Nephron (organoid): ENCODE measurements at regions not wholly inside any gene's neighbourhood (a gene's known extent, or its start where the extent isn't known, plus 50 kb on each side); places are given as distances from the start of the nearest gene placed in this dataset.

ENCODE experiments used
- H3K27ac Mint-ChIP-seq, 3 experiments: 2 replicates each; pipeline ENCODE4 v1.8.0; 2020; ENCODE audit warnings: mixed read lengths in 3 of 3, mild to moderate bottlenecking in 2 of 3, moderate library complexity in 1 of 3
- H3K27me3 Mint-ChIP-seq: 2 replicates; pipeline ENCODE4 v1.8.0; 2021; ENCODE audit warnings: low read depth, mild to moderate bottlenecking, moderate library complexity, mixed read lengths
- H3K36me3 Mint-ChIP-seq: 2 replicates; pipeline ENCODE4 v1.8.0; 2020; ENCODE audit warnings: low read depth, mixed read lengths
- H3K4me1 Mint-ChIP-seq: 2 replicates; pipeline ENCODE4 v1.8.0; 2020; ENCODE audit warnings: mixed read lengths
- H3K4me3 Mint-ChIP-seq, 3 experiments: 2 replicates each; pipeline ENCODE4 v1.8.0; 2020; ENCODE audit warnings: mild to moderate bottlenecking in 3 of 3, mixed read lengths in 3 of 3, moderate library complexity in 2 of 3
- H3K9me3 Mint-ChIP-seq: 2 replicates; pipeline ENCODE4 v1.8.0; 2020; ENCODE audit warnings: mixed read lengths
- CTCF ChIP-seq, 3 experiments: fragments of 200-600 bp; sonication (generic); IDR thresholded peaks; one replicate each; pipeline ENCODE4 v1.5.0; 2021; ENCODE audit warnings: antibody characterized with exemption in 3 of 3; ENCODE audit not compliant: unreplicated experiment in 3 of 3

GRCh38 chr22:27535452-27535851 lies 266.1 kb downstream of the MN1 start:
- Mint-ChIP-seq H3K4me3 (no peak overlapping the region), H3K27me3 (peaks cover 19% of the 10 kb centered on the region)
- no peak for TF ChIP-seq CTCF (IDR thresholded peaks at IDR 0.05; ENCODE audit: unreplicated experiment in 3 of 3)

GRCh38 chr22:27537501-27537900 lies 264.1 kb downstream of the MN1 start:
- Mint-ChIP-seq H3K4me3 (no peak overlapping the region), H3K36me3 (no peaks in the 10 kb centered on the region), H3K27ac (peak overlapping the region; percentile 81 to 91 (median 91)), H3K9me3 (no peaks in the 10 kb centered on the region), H3K4me1 (peaks cover 67% of the 10 kb centered on the region), H3K27me3 (peaks cover 34% of the 10 kb centered on the region)
- TF ChIP-seq CTCF (IDR thresholded peaks at IDR 0.05; ENCODE audit: unreplicated experiment in 3 of 3) = no peak

More at GRCh38 chr22:27535452-27535851, 266.1 kb downstream of the MN1 start:
- Mint-ChIP-seq H3K4me1 (peaks cover 58% of the 10 kb centered on the region), H3K36me3 (no peaks in the 10 kb centered on the region), H3K27ac (peak overlapping the region in 1 of 3 experiments; percentile 83), H3K9me3 (no peaks in the 10 kb centered on the region)

GRCh38 chr22:27538666-27539065 lies 262.9 kb downstream of the MN1 start:
- no peak for TF ChIP-seq CTCF (IDR thresholded peaks at IDR 0.05; ENCODE audit: unreplicated experiment in 3 of 3)
- peaks cover 39% of the 10 kb centered on the region for H3K27me3 Mint-ChIP-seq
- H3K27ac Mint-ChIP-seq = peak overlapping the region; percentile 81 to 91 (median 91)
- no peaks in the 10 kb centered on the region for H3K36me3 Mint-ChIP-seq
- H3K9me3 Mint-ChIP-seq = no peaks in the 10 kb centered on the region
- peak overlapping the region in 2 of 3 experiments; percentile 4 to 41 for H3K4me3 Mint-ChIP-seq
- peaks cover 58% of the 10 kb centered on the region for H3K4me1 Mint-ChIP-seq

GRCh38 chr22:27540247-27540646 lies 261.3 kb downstream of the MN1 start:
- no peak overlapping the region for H3K4me3 Mint-ChIP-seq
- H3K27ac Mint-ChIP-seq = peak overlapping the region in 1 of 3 experiments; percentile 70
- no peak for TF ChIP-seq CTCF (IDR thresholded peaks at IDR 0.05; ENCODE audit: unreplicated experiment in 3 of 3)
- no peaks in the 10 kb centered on the region for H3K36me3 Mint-ChIP-seq
- peaks cover 51% of the 10 kb centered on the region for H3K4me1 Mint-ChIP-seq
- H3K9me3 Mint-ChIP-seq = no peaks in the 10 kb centered on the region
- peaks cover 42% of the 10 kb centered on the region for H3K27me3 Mint-ChIP-seq

- Mint-ChIP-seq H3K9me3 (no peaks in the 10 kb centered on the region), H3K4me1 (peaks cover 57% of the 10 kb centered on the region), H3K36me3 (no peaks in the 10 kb centered on the region), H3K27ac (peak overlapping the region; percentile 47 to 88 (median 70)), H3K27me3 (peaks cover 42% of the 10 kb centered on the region), H3K4me3 (peak overlapping the region in 1 of 3 experiments; percentile 22)
- TF ChIP-seq CTCF (IDR thresholded peaks at IDR 0.05; ENCODE audit: unreplicated experiment in 3 of 3) = no peak
Observed at GRCh38 chr22:27540656-27541396, 260.7 kb downstream of the MN1 start.

GRCh38 chr22:27541836-27542235 lies 259.7 kb downstream of the MN1 start:
- Mint-ChIP-seq H3K9me3 (no peaks in the 10 kb centered on the region), H3K27me3 (peaks cover 46% of the 10 kb centered on the region), H3K4me1 (peaks cover 63% of the 10 kb centered on the region), H3K36me3 (no peaks in the 10 kb centered on the region), H3K27ac (peak overlapping the region; percentile 14 to 70 (median 36)), H3K4me3 (peak overlapping the region in 1 of 3 experiments; percentile 1)
- TF ChIP-seq CTCF (IDR thresholded peaks at IDR 0.05; ENCODE audit: unreplicated experiment in 3 of 3) = no peak
